Sigmoid colon (tissue), 6 donors: ENCODE measurements at regions not wholly inside any gene's neighbourhood (a gene's known extent, or its start where the extent isn't known, plus 50 kb on each side); places are given as distances from the start of the nearest gene placed in this dataset.

ENCODE experiments used
- DNase-seq: peaks from one replicate; pipeline ENCODE4 v3.0.0-alpha.2; 2019
- H3K27ac ChIP-seq, 4 donors: fragments of 200-600 bp; sonication (generic); one replicate each; pipeline ENCODE4 v1.5.1; 2016 to 2019; ENCODE audit warnings: mild to moderate bottlenecking in 1 of 4
- H3K27me3 ChIP-seq, 3 donors: fragments of 200-600 bp; sonication (generic); one replicate each; pipeline ENCODE4 v1.5.1; 2019; ENCODE audit warnings: mild to moderate bottlenecking in 1 of 3
- H3K36me3 ChIP-seq, 4 donors: fragments of 200-600 bp; sonication (generic); one replicate each; pipeline ENCODE4 v1.5.1; 2016 to 2019
- H3K4me1 ChIP-seq, 4 donors: fragments of 200-600 bp; sonication (generic); one replicate each; pipeline ENCODE4 v1.5.1; 2017 to 2019
- H3K4me3 ChIP-seq, 4 donors: fragments of 200-600 bp; sonication (generic); one replicate each; pipeline ENCODE4 v1.5.1; 2017 to 2019; ENCODE audit warnings: mild to moderate bottlenecking in 2 of 4, moderate library complexity in 1 of 4
- H3K9me3 ChIP-seq, 4 donors: fragments of 200-600 bp in 3 of 4; sonication (generic) in 3 of 4; one replicate each; pipeline versions ENCODE4 v1.5.1 to v1.6.1; 2013 to 2019
- EP300 ChIP-seq, 4 donors: sonication (generic); formaldehyde crosslinking; IDR thresholded peaks; one replicate each; pipeline ENCODE4 v1.6.1; 2017; ENCODE audit warnings: antibody characterized with exemption in 4 of 4
- POLR2A ChIP-seq, 2 donors: fragments of 450-650 bp; IDR thresholded peaks; one replicate each; pipeline ENCODE4 v1.6.1; 2016; ENCODE audit warnings: antibody characterized with exemption in 2 of 2, mild to moderate bottlenecking in 2 of 2, moderate library complexity in 2 of 2
- POLR2AphosphoS5 ChIP-seq, 4 donors: sonication (generic); formaldehyde crosslinking; IDR thresholded peaks; one replicate each; pipeline ENCODE4 v1.6.1; 2017; ENCODE audit warnings: antibody characterized with exemption in 4 of 4
- WGBS, 2 donors: extraction: QIAGEN DNeasy Blood & Tissue Kit; methylation state at CpG; one replicate each; pipeline ENCODE4 v1.1.7; 2013; 5-methylcytosine and 5-hydroxymethylcytosine counted together
- intact Hi-C: fragments of 100-400 bp; cut with DNase I; formaldehyde crosslinking; loops from one replicate; pipeline ENCODE4 v1.15.1; 2023
- TF ChIP-seq, protein P1 (sequence below), 4 experiments: fragments of 450-650 bp in 3 of 4; fragments of 200-600 bp in 1 of 4; IDR thresholded peaks; one replicate each; pipeline ENCODE4 v1.5.1; 2016 to 2019; ENCODE audit warnings: antibody characterized with exemption in 4 of 4, mild to moderate bottlenecking in 3 of 4, moderate library complexity in 2 of 4
- donor health status: healthy with polysubstance abuse.
- donor health status: healthy.

GRCh38 chr10:44293306-44293778, 91.6 kb downstream of the CXCL12 start:
- Histone ChIP-seq H3K4me1 (peaks cover 0 to 21% (median 16%) of the 10 kb centered on the region in 4 donors), H3K27me3 (peaks cover 0 to 6% (median 0%) of the 10 kb centered on the region in 3 donors), H3K9me3 (no peaks in the 10 kb centered on the region), H3K4me3 (peak overlapping the region in 2 of 4 donors; percentile 1 to 14), H3K27ac (peak overlapping the region; percentile 69 to 83 (median 80)), H3K36me3 (no peaks in the 10 kb centered on the region)
- 26 to 45% methylated on average over 26 of the region's 26 CpGs for WGBS, 2 donors
- no peak for DNase-seq
- intact Hi-C loops: no loop called here
- TF ChIP-seq POLR2AphosphoS5 (IDR thresholded peaks at IDR 0.05): no peak
- TF ChIP-seq POLR2A (IDR thresholded peaks at IDR 0.05): no peak
- TF ChIP-seq, protein P1, sequence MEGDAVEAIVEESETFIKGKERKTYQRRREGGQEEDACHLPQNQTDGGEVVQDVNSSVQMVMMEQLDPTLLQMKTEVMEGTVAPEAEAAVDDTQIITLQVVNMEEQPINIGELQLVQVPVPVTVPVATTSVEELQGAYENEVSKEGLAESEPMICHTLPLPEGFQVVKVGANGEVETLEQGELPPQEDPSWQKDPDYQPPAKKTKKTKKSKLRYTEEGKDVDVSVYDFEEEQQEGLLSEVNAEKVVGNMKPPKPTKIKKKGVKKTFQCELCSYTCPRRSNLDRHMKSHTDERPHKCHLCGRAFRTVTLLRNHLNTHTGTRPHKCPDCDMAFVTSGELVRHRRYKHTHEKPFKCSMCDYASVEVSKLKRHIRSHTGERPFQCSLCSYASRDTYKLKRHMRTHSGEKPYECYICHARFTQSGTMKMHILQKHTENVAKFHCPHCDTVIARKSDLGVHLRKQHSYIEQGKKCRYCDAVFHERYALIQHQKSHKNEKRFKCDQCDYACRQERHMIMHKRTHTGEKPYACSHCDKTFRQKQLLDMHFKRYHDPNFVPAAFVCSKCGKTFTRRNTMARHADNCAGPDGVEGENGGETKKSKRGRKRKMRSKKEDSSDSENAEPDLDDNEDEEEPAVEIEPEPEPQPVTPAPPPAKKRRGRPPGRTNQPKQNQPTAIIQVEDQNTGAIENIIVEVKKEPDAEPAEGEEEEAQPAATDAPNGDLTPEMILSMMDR (IDR thresholded peaks at IDR 0.05): no peak

DNA sequence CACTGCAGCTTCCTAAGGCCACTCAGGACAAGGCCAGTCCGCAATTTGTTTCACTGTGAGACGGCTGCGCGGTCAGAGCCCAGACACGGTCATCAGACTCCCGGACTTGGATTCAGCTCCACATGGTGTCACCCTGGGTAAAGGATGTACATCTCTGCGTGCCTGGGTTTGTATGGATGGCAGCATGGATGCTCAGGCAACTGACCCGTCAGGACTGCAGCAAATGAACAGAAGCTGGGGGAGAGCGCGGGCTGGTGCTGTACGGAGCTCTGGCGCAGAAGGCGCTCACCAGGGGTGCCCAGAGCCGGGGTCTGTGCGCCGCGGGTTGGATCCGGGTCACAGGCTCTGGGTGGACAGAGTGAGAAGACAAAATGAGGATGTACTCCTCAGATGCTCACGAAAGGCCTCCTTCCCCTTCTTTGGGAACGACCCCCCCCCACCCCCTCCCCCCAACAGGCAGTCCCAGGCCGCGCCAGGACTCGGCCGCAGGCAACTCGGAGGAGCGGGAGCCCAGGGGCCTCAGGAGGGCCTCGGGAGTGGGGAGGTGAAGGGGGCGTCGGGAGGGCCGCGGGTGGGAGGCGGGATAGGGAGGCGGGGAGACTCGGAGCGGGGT, 92.4 kb downstream of the CXCL12 start:
- Histone ChIP-seq H3K4me3 (no peak overlapping the region), H3K9me3 (no peaks in the 10 kb centered on the region), H3K27me3 (peaks cover 0 to 6% (median 0%) of the 10 kb centered on the region in 3 donors), H3K36me3 (no peaks in the 10 kb centered on the region), H3K27ac (peak overlapping the region in 2 of 4 donors; percentile 80 to 83), H3K4me1 (peaks cover 0 to 23% (median 16%) of the 10 kb centered on the region in 4 donors)
- TF ChIP-seq POLR2AphosphoS5 (IDR thresholded peaks at IDR 0.05) (no peak), POLR2A (IDR thresholded peaks at IDR 0.05) (no peak), EP300 (IDR thresholded peaks at IDR 0.05) (no peak)
- TF ChIP-seq, protein P1 (IDR thresholded peaks at IDR 0.05): no peak
- intact Hi-C loops: no loop called here
- 35 to 38% methylated on average over 35 of the region's 35 CpGs for WGBS, 2 donors
- DNase-seq: no peak

- TF ChIP-seq EP300 (IDR thresholded peaks at IDR 0.05): no peak
- no peak for TF ChIP-seq POLR2A (IDR thresholded peaks at IDR 0.05)
- TF ChIP-seq POLR2AphosphoS5 (IDR thresholded peaks at IDR 0.05): no peak
- TF ChIP-seq, protein P1 (IDR thresholded peaks at IDR 0.05): no peak
- intact Hi-C loops: no loop called here
- Histone ChIP-seq H3K4me3 (no peak overlapping the region), H3K9me3 (no peaks in the 10 kb centered on the region), H3K4me1 (peaks cover 0 to 28% (median 16%) of the 10 kb centered on the region in 4 donors), H3K36me3 (no peaks in the 10 kb centered on the region), H3K27ac (peak overlapping the region in 2 of 4 donors; percentile 8 to 24), H3K27me3 (peaks cover 0 to 6% (median 0%) of the 10 kb centered on the region in 3 donors)
- 58 to 71% methylated on average over 1 of the region's 1 CpG for WGBS, 2 donors
- DNase-seq: no peak
These were observed 93.8 kb downstream of the CXCL12 start for GRCh38 chr10:44291091-44291490.

GRCh38 chr10:44289125-44289524, 95.8 kb downstream of the CXCL12 start:
- H3K36me3 ChIP-seq: no peaks in the 10 kb centered on the region
- 80 to 88% methylated on average over 5 of the region's 5 CpGs for WGBS, 2 donors
- no peak for DNase-seq
- no peak overlapping the region for H3K27ac ChIP-seq
- intact Hi-C loops: no loop called here
- peaks cover 0 to 6% (median 0%) of the 10 kb centered on the region in 3 donors for H3K27me3 ChIP-seq
- no peaks in the 10 kb centered on the region for H3K9me3 ChIP-seq
- H3K4me1 ChIP-seq: peaks cover 0 to 20% (median 11%) of the 10 kb centered on the region in 4 donors
- TF ChIP-seq POLR2A (IDR thresholded peaks at IDR 0.05): no peak
- TF ChIP-seq EP300 (IDR thresholded peaks at IDR 0.05): no peak
- no peak for TF ChIP-seq POLR2AphosphoS5 (IDR thresholded peaks at IDR 0.05)
- TF ChIP-seq, protein P1 (IDR thresholded peaks at IDR 0.05): no peak
- H3K4me3 ChIP-seq: no peak overlapping the region
